Cardiac fibroblast (primary cell): ENCODE measurements at regions not wholly inside any gene's neighbourhood (a gene's known extent, or its start where the extent isn't known, plus 50 kb on each side); places are given as distances from the start of the nearest gene placed in this dataset.
"Not testable (repeated sequence)": the region's sequence is repeated elsewhere in the genome, so short reads cannot be mapped to it uniquely, and the experiment has no call there.

Experiments used
- DNase-seq, 2 donors: peaks; one replicate each; pipeline versions ENCODE4 v3.0.0 to v3.0.0-alpha.2; 2010; ENCODE audit warnings: low read depth in 2 of 2
- H3K4me3 ChIP-seq, 2 donors: replicated peaks in 1 of 2; 1 replicate in 1 of 2; 2 replicates in 1 of 2; pipeline ENCODE4 v1.5.1; 2011; ENCODE audit warnings: low read depth in 2 of 2, low read length in 2 of 2, mild to moderate bottlenecking in 2 of 2, moderate library complexity in 1 of 2
- TF ChIP-seq, protein P1 (sequence below): IDR thresholded peaks from one replicate; pipeline ENCODE4 v1.5.1; 2011; ENCODE audit warnings: low read depth, mild to moderate bottlenecking, low read length, inconsistent platforms

DNA sequence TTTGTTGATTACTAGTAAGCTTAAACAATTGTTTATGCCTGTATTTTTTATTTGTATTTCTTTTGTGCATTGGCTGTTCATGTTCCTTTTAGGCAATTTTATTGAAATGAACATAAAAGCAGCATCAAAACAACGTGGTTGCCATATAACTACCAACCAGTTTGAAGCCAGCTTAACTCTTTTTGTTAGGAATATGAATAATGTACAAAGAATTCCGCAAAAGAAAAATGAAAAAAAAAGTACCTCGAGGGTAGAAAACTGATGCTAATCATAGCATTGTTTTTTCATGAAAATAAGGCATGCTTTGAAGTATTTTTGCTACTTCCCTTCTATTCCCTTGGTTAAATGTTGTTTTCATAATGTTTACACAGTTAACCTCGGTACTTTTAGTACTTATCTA, 1024.0 kb upstream of the SLIT2 start:
- TF ChIP-seq, protein P1, sequence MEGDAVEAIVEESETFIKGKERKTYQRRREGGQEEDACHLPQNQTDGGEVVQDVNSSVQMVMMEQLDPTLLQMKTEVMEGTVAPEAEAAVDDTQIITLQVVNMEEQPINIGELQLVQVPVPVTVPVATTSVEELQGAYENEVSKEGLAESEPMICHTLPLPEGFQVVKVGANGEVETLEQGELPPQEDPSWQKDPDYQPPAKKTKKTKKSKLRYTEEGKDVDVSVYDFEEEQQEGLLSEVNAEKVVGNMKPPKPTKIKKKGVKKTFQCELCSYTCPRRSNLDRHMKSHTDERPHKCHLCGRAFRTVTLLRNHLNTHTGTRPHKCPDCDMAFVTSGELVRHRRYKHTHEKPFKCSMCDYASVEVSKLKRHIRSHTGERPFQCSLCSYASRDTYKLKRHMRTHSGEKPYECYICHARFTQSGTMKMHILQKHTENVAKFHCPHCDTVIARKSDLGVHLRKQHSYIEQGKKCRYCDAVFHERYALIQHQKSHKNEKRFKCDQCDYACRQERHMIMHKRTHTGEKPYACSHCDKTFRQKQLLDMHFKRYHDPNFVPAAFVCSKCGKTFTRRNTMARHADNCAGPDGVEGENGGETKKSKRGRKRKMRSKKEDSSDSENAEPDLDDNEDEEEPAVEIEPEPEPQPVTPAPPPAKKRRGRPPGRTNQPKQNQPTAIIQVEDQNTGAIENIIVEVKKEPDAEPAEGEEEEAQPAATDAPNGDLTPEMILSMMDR: no peak
- DNase-seq: peak in 1 of 2 donors; percentile 40

GRCh38 chr4:19224820-19225219, 1026.9 kb upstream of the SLIT2 start:
- DNase-seq: peak; percentile 60 to 66
- H3K4me3 ChIP-seq: no peak overlapping the region
- TF ChIP-seq, protein P1: no peak

More for the DNA sequence above, 1024.0 kb upstream of the SLIT2 start:
- H3K4me3 ChIP-seq: no peak overlapping the region

DNA sequence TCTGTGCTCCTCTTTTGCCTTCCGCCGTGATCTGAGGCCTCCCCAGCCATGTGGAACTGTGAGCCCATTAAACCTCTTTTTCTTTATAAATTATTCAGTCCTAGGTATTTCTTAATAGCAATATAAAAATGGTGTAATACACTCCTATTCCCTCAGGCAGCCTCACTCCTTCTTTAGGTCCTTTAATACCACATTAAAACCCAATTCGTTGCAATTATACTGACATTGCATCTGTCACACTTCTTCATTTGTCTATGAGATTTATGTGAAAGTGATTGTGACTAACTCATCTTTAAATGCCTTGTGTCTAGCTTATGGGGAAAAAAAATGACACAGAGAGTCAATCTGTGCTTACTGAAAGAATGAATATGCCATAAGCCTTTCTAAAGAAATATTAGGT, 1035.2 kb upstream of the SLIT2 start:
- no peak for DNase-seq

DNA sequence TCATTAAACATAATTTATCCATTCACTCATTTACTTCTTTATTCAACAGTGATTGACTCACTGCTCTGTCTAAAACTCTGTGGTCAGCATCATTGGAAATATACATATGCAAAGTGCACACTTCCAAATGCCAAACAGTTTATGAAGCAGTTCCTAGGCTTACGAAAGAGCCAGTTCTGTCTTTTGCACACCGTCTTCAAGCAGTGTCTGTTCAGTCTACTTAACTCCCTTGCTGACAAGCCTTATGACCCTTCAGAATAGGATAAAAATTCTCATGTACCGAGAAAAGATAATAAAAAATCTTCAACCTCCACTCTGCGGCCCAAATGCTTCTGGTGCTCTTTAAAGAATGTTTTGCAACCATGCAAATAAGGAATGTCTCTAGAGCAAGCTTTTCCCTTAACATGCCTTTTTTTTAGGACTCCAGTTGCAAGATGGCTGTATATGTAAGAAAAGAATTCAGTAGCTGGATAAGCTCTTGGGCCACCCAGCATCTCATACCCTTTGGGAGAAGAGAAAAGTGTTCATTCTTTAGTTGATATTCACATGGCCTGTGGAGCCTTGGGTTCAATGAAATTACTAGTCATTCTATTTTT, 1037.0 kb upstream of the SLIT2 start:
- H3K4me3 ChIP-seq: no peak overlapping the region
- DNase-seq: peak; percentile 18 to 43
- TF ChIP-seq, protein P1: no peak

More for the DNA sequence above, 1035.2 kb upstream of the SLIT2 start:
- TF ChIP-seq, protein P1: no peak
- no peak overlapping the region for H3K4me3 ChIP-seq

DNA sequence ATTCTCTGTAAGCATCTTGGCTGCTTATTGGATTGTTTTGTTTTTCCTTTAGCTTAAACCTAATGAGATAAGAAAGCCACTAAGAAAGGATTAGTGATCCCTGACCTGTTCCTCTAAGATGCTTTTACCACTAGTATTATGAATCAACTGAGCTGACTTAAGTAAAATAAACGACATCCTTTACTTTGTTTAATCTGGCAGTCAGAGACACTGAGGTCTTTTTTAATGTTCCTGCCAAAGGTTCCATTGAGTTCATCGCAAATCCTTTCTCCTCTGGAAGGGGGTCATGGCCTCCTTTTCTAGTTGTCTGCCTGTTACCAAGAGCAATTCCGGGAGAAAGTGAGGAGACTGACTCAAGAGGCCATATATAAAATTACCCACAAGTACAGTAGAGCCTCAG, 1038.3 kb upstream of the SLIT2 start:
- no peak for DNase-seq

DNA sequence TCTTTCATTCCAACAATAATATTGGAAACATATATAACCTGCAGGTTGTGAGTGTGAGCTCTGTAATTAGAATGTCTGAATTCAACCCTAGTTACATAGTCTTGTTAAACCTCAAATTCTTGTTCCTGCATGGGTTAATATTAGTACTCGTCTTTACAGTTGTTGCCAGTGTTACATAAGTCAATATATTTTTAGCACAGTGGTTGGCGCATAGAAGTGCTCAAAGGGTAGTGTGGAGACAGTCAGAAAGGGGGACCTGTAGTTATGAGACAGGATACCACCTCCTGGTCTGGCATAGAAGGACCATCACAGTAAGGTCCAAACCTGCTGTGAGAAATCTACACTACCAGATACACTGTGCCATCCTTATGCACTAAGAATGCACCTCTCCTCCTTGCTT, 1045.9 kb upstream of the SLIT2 start:
- TF ChIP-seq, protein P1: no peak
- DNase-seq: no peak

More for the DNA sequence above, 1038.3 kb upstream of the SLIT2 start:
- TF ChIP-seq, protein P1: no peak
- H3K4me3 ChIP-seq: no peak overlapping the region

DNA sequence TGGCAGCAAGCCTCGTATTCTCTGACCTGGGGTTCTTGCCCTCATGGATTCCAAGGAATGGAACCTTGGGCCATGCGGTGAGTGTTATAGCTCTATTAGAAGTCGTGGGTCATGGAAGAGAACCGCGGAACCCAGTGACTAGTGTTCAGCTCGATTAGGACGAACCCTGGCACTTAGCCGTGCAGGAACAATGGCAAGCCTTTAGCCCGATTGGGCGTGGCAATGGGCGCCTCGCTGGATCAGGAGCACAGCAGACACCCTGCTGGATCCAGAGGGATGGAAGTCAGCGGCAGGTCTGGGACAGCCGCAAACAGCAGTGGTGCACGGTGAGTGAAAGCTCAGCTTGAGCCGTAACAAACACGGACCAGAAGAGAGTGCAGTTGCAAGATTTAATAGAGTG, 1053.9 kb upstream of the SLIT2 start:
- DNase-seq, H3K4me3 ChIP-seq: not testable (repeated sequence)

More for the DNA sequence above, 1045.9 kb upstream of the SLIT2 start:
- H3K4me3 ChIP-seq: no peak overlapping the region
